Hepatocyte (in vitro differentiated cells): ENCODE measurements at regions not wholly inside any gene's neighbourhood (a gene's known extent, or its start where the extent isn't known, plus 50 kb on each side); places are given as distances from the start of the nearest gene placed in this dataset.
"Not testable (repeated sequence)": the region's sequence is repeated elsewhere in the genome, so short reads cannot be mapped to it uniquely, and the experiment has no call there.

Experiments used
- DNase-seq: peaks from one replicate; pipeline ENCODE4 v3.0.0-alpha.2; 2016; ENCODE audit warnings: low spot score
- H2AFZ ChIP-seq: fragments of 200-600 bp; sonication (generic); 2 replicates; pipeline ENCODE4 v1.6.0; 2016; ENCODE audit warnings: antibody characterized with exemption, mild to moderate bottlenecking
- H3K27ac ChIP-seq: fragments of 200-600 bp; sonication (generic); 2 replicates; pipeline ENCODE4 v1.5.1; 2016; ENCODE audit warnings: mild to moderate bottlenecking
- H3K27me3 ChIP-seq: fragments of 200-600 bp; sonication (generic); 2 replicates; pipeline ENCODE4 v1.6.1; 2016
- H3K36me3 ChIP-seq: fragments of 200-600 bp; sonication (generic); replicated peaks from 2 replicates; pipeline ENCODE4 v1.5.1; 2016; ENCODE audit warnings: low read depth; ENCODE audit not compliant: insufficient read depth
- H3K4me1 ChIP-seq: fragments of 200-600 bp; sonication (generic); 2 replicates; pipeline ENCODE4 v1.5.1; 2016; ENCODE audit warnings: mild to moderate bottlenecking, moderate library complexity; ENCODE audit not compliant: insufficient read depth
- H3K4me2 ChIP-seq: fragments of 200-600 bp; sonication (generic); 2 replicates; pipeline ENCODE4 v1.6.0; 2016
- H3K4me3 ChIP-seq: fragments of 200-600 bp; sonication (generic); 2 replicates; pipeline ENCODE4 v1.5.1; 2016; ENCODE audit warnings: mild to moderate bottlenecking
- H3K79me2 ChIP-seq: fragments of 200-600 bp; sonication (generic); 2 replicates; pipeline ENCODE4 v1.6.0; 2017; ENCODE audit warnings: mild to moderate bottlenecking
- H3K9me2 ChIP-seq: fragments of 200-600 bp; sonication (generic); replicated peaks from 2 replicates; pipeline ENCODE4 v1.6.0; 2017; ENCODE audit warnings: mild to moderate bottlenecking; ENCODE audit not compliant: insufficient read depth
- H3K9me3 ChIP-seq: fragments of 200-600 bp; sonication (generic); 2 replicates; pipeline ENCODE4 v1.5.1; 2016; ENCODE audit warnings: low read depth, mild to moderate bottlenecking
- H4K20me1 ChIP-seq: fragments of 200-600 bp; sonication (generic); 2 replicates; pipeline ENCODE4 v1.6.0; 2016; ENCODE audit warnings: mild to moderate bottlenecking; ENCODE audit not compliant: insufficient read depth, poor library complexity, severe bottlenecking
- CTCF ChIP-seq: fragments of 200-600 bp; sonication (generic); IDR thresholded peaks from 2 replicates; pipeline ENCODE4 v1.5.1; 2016; ENCODE audit warnings: antibody characterized with exemption, mild to moderate bottlenecking; ENCODE audit not compliant: poor library complexity
- EZH2 ChIP-seq: fragments of 200-600 bp; sonication (generic); IDR thresholded peaks from 2 replicates; pipeline ENCODE4 v1.6.1; 2016; ENCODE audit warnings: antibody characterized with exemption, mild to moderate bottlenecking, borderline replicate concordance
- EZH2phosphoT487 ChIP-seq: fragments of 200-600 bp; sonication (generic); IDR thresholded peaks from one replicate; pipeline ENCODE4 v1.6.1; 2018; ENCODE audit warnings: antibody characterized with exemption, mild to moderate bottlenecking, low read depth, moderate library complexity; ENCODE audit not compliant: unreplicated experiment, severe bottlenecking
- WGBS: methylation state at CpG from one replicate; pipeline ENCODE4 v1.1.6; 2016; ENCODE audit warnings: low lambda C conversion rate; ENCODE audit errors: missing lambda C conversion rate; 5-methylcytosine and 5-hydroxymethylcytosine counted together

- no peaks in the 10 kb centered on the region for H3K36me3 ChIP-seq
- H3K4me1 ChIP-seq: no peaks in the 10 kb centered on the region
- H3K9me2 ChIP-seq: no peaks in the 10 kb centered on the region
- H2AFZ ChIP-seq: no peak overlapping the region
- no peak overlapping the region for H3K27ac ChIP-seq
- peaks cover 4% of the 10 kb centered on the region for H3K27me3 ChIP-seq
- H3K79me2 ChIP-seq: no peaks in the 10 kb centered on the region
- H4K20me1 ChIP-seq: no peaks in the 10 kb centered on the region
- TF ChIP-seq EZH2 (no peak), CTCF (peak; percentile 26)
- no peak overlapping the region for H3K4me3 ChIP-seq
- no peak overlapping the region for H3K4me2 ChIP-seq
- no peaks in the 10 kb centered on the region for H3K9me3 ChIP-seq
- no peak for DNase-seq
- 54% methylated on average over 5 of the region's 5 CpGs for WGBS
These were observed 70.2 kb upstream of the PLEKHG4B start for GRCh38 chr5:21654-22233.

GRCh38 chr5:23907-24306, 68.1 kb upstream of the PLEKHG4B start:
- H2AFZ ChIP-seq, H3K4me3 ChIP-seq: not testable (repeated sequence)

GRCh38 chr5:25067-25466, 66.9 kb upstream of the PLEKHG4B start:
- H3K79me2 ChIP-seq, H3K27ac ChIP-seq, H2AFZ ChIP-seq, H3K4me3 ChIP-seq, H3K4me1 ChIP-seq, H3K4me2 ChIP-seq, H3K36me3 ChIP-seq, H3K9me3 ChIP-seq, DNase-seq, H3K9me2 ChIP-seq, H3K27me3 ChIP-seq, H4K20me1 ChIP-seq: not testable (repeated sequence)
- 52% methylated on average over 2 of the region's 2 CpGs for WGBS

More at GRCh38 chr5:23907-24306, 68.1 kb upstream of the PLEKHG4B start:
- H3K27me3 ChIP-seq, H3K36me3 ChIP-seq, H3K4me2 ChIP-seq, H3K9me2 ChIP-seq, H3K27ac ChIP-seq, DNase-seq, H4K20me1 ChIP-seq, H3K4me1 ChIP-seq, H3K9me3 ChIP-seq, H3K79me2 ChIP-seq: not testable (repeated sequence)
- WGBS: 82% methylated on average over 6 of the region's 6 CpGs

GRCh38 chr5:30131-30530, 61.8 kb upstream of the PLEKHG4B start:
- Histone ChIP-seq H3K4me2 (no peak overlapping the region), H3K27ac (no peak overlapping the region), H4K20me1 (no peaks in the 10 kb centered on the region), H3K9me3 (no peaks in the 10 kb centered on the region), H3K4me1 (no peaks in the 10 kb centered on the region), H3K36me3 (no peaks in the 10 kb centered on the region), H3K9me2 (no peaks in the 10 kb centered on the region), H2AFZ (no peak overlapping the region), H3K27me3 (peaks cover 11% of the 10 kb centered on the region), H3K4me3 (no peak overlapping the region), H3K79me2 (no peaks in the 10 kb centered on the region)
- no peak for DNase-seq
- TF ChIP-seq CTCF (no peak), EZH2 (no peak), EZH2phosphoT487 (no peak)
- WGBS: 62% methylated on average over 4 of the region's 4 CpGs

- not testable (repeated sequence) for H3K4me3 ChIP-seq, H2AFZ ChIP-seq, H3K9me2 ChIP-seq, H3K9me3 ChIP-seq, H3K4me2 ChIP-seq, H3K27ac ChIP-seq, H3K36me3 ChIP-seq, DNase-seq, H3K79me2 ChIP-seq, H4K20me1 ChIP-seq, H3K4me1 ChIP-seq
- 66% methylated on average over 6 of the region's 6 CpGs for WGBS
- peaks cover 11% of the 10 kb centered on the region for H3K27me3 ChIP-seq
These were observed 61.4 kb upstream of the PLEKHG4B start for GRCh38 chr5:30556-30955.
